Fibroblast of skin of back (primary cell): ENCODE measurements at regions not wholly inside any gene's neighbourhood (a gene's known extent, or its start where the extent isn't known, plus 50 kb on each side); places are given as distances from the start of the nearest gene placed in this dataset.

Experiments used
- DNase-seq: peaks from one replicate; pipeline ENCODE4 v3.0.0-alpha.2; 2013

DNA sequence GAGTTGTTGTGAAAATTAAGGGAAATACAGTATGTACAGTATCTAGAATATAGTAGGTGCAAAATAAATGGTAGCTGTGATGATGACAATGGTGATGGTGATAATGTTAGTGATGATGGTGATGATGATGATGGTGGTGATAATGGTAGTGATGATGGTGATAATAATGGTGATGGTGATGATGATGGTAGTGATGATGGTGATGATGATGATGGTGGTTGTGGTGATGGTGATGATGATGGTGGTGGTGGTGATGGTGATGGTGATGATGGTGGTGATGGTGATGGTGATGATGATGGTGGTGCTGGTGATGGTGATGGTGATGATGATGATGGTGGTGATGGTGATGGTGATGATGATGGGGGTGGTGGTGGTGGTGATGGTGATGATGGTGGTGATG lies 91.3 kb upstream of the FOXF1 start:
- DNase-seq: no peak

DNA sequence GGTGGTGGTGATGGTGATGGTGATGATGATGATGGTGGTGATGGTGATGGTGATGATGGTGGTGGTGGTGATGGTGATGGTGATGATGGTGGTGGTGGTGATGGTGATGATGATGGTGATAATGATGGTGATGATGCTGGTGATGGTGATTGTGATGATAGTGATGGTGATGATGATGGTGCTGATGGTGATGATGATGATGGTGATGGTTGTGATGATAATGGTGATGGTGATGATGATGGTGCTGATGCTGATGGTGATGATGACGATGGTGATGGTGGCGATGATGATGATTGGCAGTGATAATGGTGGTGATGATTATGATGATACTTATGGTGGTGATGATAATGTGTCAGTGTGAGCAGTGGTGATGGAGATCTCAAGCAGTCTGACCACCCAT lies 90.8 kb upstream of the FOXF1 start:
- no peak for DNase-seq

DNA sequence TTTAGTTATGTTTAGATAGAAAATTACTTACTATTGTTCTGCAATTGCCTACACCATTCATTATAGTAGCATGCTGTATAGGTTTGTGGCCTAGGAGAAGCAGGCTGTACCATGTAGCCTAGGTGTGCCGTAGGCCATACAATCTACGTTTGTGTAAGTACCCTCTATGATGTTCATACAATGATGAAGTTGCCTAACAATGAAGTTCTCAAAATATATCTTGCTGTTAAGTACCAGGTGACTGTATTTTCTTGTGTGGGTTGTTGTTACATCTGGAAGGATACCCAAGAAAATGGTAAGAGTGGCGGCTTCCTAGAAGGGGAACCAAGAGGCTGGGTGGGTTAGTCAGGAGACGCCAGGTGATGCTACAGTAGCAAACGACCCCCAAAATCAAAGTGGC lies 88.3 kb upstream of the FOXF1 start:
- no peak for DNase-seq

DNA sequence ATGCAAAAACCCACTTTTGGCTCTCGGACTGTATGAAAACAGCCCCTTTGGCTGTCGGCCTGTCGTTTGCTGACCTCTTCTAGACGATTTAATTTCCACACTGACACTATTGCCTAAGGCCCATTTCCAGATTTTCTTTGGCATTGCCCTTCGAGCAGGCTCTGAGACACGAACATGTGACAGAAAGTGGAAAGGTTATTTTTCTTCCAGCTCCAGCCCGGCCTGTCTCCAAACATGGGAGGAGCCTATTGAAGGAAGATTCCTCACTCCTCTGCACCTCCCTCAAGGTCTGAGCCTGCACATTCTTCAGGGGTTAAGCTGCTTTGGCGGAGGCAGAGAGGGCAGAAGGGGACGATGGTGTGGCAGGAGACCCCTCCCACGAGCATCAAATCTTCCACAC lies 85.9 kb upstream of the FOXF1 start:
- no peak for DNase-seq

DNA sequence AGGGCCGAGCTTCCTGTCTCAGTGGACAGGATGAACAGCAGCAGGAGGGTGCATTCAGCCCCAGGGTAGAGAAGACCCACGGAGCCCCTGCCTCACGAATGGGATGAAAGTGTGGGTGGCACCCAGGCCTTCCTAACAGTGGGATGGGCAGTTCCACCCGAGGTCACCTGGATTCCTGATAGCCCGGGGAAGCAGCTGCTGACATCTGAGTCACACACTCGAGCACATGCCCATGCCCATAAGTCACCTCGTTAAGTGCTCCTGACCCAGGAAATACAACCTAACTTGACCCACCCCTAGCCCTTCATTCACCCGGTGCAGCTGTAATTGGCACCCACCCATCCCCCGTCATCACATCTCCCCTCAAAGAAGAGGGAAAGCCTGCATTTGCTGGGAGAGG lies 85.3 kb upstream of the FOXF1 start:
- DNase-seq: no peak

DNA sequence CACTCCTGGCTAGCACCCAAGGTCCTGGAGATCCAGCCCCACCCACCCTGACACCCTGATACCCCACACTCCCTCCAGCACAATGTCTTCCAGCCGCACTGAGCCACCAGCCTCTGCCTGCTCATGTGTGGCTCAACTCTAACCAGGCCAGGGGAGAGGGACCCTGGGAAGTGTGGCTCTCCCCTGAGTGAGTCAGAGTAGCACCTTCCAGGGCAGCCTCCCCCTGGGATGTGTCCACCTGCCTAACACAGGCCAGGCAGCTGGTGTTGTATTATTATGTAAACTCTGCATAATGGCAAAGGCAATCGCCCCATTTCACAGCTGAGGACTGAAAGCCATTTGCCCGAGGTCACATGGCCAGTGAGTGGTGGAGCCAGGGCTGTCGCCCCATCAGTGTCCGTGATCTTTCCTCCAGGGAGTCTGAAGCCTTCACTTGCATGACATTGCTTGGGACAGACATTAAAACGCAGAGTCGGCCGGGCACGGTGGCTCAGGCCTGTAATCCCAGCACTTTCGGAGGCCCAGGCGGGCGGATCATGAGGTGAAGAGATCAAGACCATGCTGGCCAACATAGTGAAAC lies 84.2 kb upstream of the FOXF1 start:
- DNase-seq: no peak

DNA sequence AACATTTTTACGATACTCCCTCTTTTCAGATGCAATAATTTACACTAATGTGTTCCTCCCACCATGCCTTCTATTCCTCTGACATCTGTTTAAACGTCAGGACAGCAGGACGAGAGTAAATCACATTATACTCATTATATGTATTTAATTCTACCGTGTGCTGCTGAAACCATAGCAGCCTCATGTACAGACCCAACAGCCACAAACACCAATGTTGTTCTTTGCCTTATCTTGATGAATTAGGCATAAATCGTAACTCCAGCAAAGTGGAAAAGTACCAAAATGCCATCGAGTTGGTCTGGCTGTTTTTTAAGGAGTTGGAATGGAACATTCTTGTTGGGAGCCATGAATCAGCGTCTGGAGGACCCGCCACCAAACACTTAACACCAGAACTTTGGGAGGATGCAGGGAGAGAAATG lies 82.9 kb upstream of the FOXF1 start:
- no peak for DNase-seq

DNA sequence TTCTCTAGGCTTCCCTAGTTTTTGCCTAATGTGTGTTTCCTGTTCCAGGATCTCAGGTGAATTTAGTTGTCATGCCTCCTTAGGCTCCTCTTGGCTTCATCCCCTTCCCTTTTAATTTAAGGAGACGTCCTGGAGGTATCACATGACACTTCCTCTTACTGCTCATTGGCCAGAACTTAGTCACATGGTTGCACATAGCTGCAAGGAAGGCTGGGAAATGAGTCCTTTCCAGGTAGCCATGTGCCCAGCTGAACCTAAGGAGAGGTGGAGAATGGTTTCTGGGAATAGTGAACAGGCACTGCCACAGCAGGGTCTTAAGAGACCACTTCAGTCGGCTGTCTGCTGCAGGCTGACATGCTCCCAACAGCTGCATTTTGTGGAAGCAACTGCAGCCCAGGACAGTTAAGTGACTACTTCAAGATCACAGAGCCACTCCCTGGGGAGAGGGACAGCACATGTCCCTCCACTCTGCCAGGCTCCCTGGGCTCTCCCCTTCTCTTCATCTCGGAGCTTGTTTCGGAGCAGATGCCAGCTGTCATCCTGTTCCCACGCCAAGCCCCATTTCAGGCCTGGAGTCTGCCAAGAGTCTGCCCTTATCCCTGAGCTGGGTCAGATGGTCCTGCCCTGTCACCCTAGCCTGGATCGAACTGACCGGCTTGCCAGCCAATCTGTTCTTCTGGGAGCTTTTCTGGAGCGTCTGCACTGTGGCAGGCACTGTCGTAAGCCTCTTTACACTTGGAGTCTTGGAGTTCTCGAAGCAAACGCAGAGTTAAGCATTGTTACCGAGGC lies 81.4 kb upstream of the FOXF1 start:
- DNase-seq: no peak

DNA sequence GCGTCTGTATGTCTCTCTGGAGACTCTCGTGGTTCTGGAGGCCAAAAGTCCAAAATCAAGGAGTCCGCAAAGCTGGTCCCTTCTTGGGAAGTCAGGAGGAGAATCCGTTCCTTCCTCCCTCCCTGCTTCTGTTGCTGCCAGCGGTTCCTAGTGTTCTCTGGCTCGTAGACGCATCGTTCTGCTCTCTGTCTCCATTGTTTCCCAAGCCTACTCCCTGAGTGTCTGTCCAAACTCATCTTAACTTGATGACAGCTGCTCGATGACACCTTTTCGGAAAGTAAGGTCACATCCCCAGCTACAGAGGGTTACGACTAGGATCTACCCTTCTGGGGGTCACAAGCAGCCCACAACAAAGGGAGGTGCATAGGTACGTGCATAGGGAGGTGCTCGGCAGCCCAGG lies 80.7 kb upstream of the FOXF1 start:
- no peak for DNase-seq

DNA sequence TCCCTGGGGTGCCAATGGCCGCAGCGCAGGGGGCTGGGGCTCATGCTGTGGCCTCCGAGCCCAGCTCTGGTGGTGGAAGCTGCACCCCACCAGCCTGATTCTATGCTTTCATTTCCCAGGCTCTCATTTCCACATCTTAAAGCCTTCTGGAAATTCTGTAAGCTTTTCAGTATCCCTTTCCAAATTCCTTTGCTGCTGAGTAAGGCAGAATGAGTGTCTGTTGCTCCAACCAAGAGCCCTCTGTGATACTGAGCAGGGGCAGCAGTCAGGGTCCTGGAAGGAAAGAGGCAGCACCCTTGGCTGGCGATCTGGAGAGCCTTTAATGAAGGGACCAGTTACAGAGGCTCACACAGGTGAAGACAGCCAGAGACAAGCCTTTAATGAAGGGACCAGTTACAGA lies 79.5 kb upstream of the FOXF1 start:
- DNase-seq: no peak

DNA sequence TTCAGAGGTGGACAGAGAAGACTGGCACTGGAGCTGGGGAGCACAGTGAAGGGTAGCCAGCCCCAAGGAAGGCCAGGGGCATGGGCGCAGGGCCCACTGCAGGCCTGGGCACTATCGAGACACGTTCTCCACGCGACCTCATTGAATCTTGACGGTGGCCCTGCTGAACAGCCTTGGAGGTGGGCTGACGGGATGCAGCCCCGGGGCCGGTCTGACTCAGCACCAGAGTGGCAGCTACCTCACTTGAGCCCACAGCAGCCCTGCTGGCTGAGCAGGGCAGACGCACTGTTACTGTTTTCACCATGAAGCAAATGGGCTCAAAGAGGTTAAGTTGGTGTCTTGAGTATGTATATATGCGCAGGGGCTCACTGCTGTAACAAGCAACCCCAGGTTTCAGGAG lies 78.8 kb upstream of the FOXF1 start:
- no peak for DNase-seq

DNA sequence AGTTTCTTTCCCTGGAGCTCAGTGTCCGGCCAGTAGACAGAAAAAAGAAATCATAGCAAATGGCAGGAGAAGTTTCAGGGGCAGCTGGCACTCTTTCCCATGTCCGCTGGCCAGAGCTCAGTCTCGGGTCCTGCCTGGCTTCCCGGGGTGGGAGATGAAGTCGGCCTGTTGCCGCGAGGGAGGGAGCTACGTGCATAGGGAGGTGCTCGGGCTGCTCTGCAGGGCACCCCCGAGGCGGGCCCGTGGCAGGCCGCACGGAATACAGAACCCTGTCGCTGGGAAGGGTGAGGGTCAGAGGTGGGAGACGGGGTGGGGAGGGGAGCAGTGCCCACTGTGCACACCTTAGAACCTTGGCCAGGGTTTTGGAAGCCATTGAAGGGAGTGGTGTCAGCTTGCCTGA lies 78.3 kb upstream of the FOXF1 start:
- no peak for DNase-seq

DNA sequence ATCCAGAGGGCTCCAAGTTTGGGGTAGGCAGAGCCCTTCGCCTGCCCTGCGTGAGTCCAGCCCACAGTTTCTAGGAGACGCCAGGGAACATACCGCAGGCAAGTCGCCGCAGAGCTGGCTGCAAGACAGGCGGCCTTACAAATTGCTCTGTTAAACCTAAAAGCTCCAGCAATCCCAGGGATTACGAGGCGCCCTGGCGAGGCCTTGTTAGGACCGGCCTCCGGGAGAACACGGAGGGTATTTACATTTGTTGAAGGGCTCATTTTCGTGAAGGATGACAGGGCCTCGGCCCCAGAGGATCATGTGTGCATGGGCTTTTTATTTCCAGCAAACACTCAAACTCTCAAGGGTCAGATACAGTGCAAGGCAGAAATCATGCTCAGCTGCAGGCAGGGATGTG lies 77.6 kb upstream of the FOXF1 start:
- no peak for DNase-seq

DNA sequence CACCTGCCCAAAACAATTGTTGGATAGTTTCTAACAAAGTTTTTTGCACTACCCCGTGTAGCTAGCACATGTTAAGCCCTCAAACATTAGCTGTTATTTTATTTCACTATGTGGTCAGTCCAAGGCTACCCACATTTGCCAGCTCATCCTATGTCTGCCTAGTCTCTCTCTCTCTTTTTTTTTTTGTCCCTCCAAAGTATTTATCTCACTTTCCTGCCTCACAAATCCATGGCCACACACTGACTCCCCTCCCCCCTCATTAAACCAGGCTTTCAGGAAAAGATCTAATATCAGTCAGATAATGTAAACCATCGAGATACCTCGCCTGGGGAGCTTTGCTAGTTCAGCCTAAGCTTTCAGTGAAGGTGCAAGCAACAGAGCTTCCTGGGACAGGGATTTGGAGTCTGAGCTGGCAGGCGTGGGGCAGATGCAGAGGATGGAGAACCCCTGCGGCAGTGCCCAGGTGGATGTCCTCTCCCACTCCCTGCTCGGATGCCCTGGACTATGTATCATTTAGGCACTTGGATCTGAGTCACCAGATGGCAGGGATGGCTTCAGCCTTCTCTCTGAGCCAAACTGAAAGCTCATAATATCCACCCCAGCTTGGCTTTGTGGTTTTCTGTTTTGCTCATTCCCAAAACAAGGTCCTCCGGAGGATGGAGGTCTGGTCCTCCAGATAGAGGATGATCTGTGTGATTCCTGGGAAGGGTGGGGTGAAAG lies 73.7 kb upstream of the FOXF1 start:
- no peak for DNase-seq

DNA sequence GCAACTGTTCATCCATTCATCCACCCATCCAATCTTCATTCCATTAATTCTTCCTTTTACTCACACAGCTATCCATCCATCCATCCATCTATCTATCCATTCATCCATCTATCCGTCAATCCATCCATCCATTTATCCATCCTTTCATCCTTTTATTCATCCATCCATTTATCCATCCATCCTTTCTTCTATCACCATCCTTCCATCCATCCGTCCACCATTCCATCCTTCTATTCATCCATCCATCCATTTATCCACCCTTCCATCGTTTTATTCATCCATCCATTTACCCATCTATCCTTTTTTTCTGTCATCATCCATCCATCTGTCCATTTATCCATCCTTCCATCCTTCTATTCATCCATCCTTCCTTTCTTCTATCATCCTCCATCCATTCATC lies 73.0 kb upstream of the FOXF1 start:
- DNase-seq: no peak

DNA sequence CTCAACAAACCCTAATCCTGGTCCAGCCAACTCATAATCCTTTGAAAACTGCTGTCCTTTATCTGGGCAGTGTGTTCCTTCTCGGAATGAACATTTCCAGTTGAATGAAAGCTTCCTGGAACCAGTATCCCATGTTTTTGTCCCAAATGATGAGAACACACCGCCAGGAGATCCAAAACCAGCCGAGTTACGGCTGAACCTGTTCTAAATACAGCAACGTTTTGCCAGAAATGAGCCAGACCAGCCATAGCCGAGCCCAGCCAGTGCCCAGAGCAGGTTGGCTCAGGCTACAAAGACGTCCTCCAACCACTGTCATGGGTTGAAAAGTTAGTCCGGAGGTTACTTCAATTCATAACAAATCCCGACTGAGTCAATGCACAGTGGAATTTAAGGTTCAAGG lies 67.6 kb upstream of the FOXF1 start:
- DNase-seq: no peak

DNA sequence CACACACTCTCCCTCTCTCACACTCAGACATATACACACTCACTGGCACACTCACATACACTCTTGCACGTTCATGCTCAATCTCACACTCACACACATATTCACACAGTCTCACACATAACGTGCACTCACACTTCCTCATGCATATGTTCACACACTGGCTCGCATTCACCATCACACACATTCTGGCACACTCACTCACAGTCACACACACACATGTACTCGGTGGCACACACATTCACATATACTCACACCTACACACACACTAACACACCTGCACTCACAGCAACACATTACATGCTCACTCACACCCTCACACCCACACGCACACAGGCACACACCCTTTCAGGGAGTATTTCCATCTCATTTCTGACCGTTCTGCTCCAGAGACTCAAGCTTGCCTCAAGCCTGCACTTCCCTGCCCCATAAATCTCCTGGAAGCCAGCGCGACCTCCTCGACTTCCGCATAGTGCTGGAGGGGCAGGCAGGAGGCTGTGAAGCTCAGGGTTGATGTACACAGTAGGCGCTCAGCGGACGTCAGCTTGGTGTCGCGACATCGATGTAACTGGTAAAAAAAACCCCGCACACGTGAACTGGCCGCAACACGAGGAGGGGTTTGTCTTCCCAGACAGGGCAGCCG lies 66.7 kb upstream of the FOXF1 start:
- DNase-seq: no peak

DNA sequence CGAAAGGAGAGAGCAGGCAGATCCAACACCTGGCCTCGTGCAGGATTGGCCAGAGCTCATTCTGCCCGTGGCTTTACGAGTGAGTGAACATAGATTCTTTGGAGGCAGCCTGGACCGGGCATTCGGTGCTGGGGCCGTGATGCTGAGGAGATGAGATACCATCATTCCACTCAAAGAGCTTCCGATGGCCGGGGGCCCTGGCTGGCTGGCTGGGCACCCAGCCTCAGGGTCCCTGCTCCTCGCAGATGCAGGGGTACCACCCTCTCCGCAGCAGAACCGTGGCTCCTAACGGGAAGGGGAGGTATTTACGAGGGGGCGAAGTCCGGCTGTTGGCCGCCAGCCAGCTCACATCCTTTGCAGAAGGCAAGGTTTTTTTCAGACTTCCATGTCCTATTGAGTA lies 66.1 kb upstream of the FOXF1 start:
- no peak for DNase-seq

DNA sequence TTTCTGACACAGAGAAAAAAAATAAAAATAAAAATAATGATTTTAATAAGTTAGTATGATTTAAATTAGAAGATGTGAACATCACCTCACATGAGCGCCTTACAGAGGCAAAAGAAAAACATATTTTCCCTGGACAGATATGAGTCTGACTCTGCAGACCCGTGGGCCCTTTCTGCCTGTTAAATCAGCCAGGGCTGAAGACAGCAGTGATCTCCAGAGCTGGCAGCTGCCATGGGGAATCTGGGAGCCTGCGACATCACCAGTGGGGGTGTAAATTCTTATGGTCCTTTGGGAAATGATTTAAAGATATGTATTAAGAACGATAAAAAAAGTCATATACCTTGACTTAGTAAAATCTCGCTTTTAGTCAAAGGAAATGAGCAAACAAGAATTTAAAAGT lies 65.7 kb upstream of the FOXF1 start:
- no peak for DNase-seq

DNA sequence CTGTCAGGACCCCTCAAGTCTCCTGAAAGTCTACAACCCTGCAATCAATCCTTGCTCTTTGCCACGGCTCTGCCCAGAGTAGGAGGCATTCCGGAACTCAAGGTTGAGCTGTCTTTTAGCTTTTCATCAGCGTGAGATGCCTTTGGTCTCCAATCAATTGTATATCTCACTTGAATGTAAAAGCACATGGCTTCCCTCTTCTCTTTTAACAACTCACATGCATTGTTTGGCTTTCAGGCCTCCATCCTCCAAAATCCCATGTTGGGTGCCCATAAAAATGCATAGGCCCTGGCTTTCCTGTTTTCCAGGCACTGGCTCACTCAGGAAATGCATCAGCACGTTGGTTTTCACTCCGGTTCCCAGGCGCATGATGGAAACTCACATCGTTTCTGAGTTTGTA lies 64.0 kb upstream of the FOXF1 start:
- DNase-seq: no peak

DNA sequence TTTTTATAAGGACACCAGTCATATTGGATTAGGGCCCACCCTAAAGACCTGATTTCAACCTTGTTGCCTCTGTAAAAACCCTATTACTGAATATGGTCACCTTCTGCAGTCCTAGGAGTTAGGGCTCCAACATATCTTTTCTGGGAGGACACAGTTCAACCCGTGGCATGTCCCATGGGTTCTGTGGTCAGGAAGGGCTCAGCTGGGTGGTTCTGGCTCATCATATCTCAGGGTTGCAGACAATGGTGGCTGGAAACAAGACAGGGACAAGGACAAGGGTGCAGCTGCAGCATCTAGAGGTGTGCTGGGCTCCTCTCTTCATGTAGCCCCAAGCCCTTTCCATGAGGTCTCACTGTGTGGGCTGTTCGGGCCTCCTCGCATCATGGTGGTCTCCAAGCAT lies 63.1 kb upstream of the FOXF1 start:
- no peak for DNase-seq

DNA sequence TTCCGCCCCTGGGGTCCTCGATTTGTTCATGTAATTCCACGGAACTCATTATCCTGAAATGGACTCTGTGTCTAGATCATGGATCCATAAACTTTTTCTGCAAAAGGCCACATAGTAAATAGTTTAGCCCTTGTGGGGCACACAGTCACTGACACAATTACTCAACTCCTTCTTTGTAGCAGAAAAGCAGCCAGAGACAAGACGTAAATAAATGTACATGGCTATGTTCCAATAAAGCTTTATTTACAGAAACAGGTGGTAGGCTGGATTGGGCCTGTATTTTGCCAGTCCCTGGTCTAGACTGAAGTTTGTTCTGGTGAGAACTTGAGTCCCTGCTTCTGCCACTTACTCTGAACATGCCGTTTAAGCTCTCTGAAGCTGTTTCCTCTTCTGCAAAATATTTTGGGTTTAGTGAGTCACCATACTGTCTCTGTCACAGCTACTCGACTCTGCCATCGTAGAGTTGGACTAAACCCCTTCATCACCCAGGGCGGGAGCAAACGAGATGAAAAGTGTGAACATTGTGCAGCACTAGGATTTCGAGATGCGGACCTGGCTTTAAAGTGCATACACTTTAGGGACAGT lies 61.9 kb upstream of the FOXF1 start:
- no peak for DNase-seq

DNA sequence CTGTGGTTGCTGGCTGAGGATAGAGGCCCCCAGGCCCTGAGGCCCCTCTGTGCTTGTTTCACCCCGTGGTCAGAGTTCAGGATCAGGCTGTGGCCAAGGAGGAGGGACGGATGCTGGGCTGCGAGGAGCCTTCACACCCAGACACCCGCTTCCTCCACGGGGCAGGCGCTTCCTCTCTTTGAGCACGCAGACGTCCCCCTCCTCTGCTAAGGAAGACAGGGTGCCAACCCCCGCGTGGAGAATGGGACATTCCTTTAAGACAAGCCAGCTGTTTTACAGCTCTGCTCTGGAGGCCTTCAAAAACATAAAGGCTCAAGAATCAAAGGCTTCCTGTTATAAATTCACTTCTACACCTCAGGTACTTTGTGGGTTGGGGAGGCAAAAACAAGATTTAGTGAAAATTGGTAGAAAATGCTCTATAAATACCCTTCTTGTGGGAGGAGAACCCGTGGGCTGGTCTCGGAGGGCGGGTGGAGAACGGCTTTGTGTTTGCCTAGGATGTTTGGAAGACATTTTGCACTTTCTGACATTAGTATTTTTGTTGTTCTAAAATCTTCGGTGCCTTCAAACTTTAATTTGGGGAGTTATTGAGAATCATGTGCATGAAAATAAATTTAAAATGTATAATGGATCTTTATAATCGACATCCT lies 60.8 kb upstream of the FOXF1 start:
- DNase-seq: no peak
